Stimulated activated CD4-positive, alpha-beta T cell treated with anti-CD3 and anti-CD28 coated beads, Interleukin-12 subunit alpha, Interleukin-12 subunit beta, amount 100 ng/mL, for 48 hours (primary cell): ENCODE measurements at regions not wholly inside any gene's neighbourhood (a gene's known extent, or its start where the extent isn't known, plus 50 kb on each side); places are given as distances from the start of the nearest gene placed in this dataset.

ENCODE experiments used
- DNase-seq, 3 donors: peaks; one replicate each; pipeline ENCODE4 v3.0.0-alpha.2; 2020; ENCODE audit warnings: low read depth in 2 of 3, low spot score in 1 of 3

DNA sequence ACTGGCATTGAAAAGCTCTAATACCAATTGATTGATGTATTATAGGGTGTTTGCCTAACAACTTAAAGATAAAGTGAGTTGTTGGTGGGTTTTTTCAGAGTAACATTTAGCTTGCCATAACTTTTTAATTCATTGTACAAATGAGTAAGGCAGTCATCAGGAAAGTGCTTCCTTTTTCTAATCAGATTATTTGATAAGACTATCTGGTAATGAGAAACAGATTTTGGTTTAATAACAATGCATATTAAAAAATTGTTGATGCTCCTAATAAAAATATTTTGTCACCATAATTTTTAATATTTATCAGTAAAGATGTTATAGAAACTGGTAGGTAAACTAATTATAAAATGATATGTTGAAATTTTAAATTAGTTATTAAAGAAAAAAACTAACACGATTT lies 51.3 kb downstream of the BLTP1 start:
- no peak for DNase-seq

DNA sequence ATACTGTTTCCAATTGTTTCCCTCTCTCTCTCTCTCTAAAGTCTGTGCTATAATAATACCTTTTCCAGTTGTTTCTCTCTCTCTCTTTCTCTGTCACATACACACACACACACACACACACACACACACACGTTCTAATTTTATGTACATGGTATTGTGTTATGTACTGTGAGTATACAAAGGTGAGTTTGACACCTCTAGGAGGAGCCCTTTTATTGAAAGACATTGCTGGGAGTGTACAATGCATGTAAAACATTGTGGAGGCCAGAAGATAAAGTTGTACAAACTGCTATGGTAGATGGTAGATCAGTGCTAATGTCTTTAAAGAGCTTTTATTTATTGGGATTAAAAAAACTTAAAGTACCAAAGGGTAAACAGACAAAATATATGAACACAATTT lies 53.6 kb downstream of the BLTP1 start:
- DNase-seq = no peak

DNA sequence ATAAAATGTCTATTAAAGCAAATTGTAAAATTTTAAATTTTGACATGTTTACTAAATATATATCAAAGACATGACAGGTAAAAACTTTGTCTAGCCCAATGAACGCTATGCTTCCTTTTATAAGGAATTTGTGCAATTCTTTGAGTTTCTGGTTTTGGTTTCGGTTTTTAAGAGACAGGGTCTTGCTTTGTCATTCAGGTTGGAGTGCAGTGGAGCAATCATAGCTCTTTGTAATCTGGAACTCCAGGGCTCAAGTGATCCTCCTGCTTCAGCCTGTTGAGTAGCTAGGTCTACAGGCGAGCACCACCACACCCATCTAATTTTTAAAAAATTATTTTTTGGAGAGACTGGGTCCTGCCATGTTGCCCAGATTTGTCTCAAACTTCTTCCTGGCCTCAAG lies 60.7 kb downstream of the BLTP1 start:
- DNase-seq = no peak

DNA sequence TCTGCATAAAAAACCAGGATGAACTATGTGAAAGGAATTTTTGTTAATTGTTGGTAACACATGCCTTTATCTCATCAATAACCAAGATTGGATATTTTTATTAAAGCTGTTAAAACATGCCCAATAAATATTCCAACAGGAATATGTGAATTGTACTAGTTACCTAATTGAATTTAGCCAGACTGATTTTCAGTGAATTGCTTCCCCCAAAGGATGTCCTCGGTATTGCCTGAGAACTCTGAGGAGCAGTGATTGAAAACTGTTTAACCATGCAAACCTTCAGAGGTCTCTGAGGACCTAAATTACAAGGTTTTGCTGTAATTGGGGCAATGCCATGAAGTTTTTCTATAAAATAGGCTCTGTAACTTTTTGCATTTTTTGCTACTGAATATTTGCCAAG lies 66.6 kb downstream of the BLTP1 start:
- DNase-seq = no peak

DNA sequence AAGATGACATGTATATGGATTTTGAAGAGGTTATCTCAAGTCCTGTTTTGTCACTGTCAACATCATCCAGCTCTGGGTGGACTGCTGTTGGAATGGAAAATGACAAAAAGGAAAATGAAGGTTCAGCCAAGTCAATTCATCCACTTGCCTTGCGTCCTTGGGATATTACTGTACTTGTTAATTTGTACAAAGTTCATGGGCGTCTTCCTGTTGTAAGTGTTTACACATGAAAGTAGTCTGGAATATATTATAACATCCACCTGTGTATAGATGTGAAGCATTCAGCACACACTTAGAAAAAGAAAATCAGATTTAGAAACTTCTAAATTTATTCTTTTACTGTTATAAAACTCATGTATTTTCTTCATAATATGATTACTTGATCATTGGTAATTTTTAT lies 67.2 kb downstream of the BLTP1 start:
- no peak for DNase-seq

DNA sequence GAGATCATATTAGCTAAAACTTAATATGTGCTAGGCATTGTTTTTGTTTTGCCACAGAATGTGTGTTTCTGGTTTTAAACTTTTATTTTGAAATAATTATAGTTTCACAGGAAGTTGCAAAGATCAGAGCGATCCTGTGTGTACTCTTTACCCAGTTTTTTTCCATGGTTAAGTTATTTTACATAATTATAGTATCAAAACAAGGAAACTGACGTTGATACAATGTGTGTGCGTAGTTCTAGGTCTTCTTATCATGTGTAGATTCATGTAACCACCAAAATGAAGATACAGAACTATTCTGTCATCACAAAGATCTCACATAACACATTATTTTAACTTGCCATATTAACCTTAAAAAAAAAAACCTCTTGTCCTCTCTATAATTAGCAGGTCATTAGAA lies 69.2 kb downstream of the BLTP1 start:
- no peak for DNase-seq

DNA sequence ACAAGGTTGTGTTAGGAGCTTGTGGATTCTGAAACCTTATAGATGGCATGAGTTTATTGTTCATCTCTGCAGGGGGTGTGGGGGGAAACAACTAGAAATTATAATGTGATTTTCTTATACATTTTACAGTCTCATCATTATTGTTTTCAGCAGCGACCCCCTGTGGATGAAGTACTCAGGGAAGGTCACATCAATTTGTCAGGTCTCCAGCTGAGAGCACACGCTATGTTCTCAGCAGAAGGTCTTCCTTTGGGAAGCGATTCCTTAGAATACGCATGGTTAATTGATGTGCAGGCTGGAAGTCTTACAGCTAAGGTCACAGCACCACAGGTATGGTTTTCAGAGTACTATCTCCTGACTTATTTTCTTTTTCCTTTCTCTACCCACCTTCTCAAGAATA lies 72.2 kb downstream of the BLTP1 start:
- DNase-seq = peak in 1 of 3 donors; percentile 8

DNA sequence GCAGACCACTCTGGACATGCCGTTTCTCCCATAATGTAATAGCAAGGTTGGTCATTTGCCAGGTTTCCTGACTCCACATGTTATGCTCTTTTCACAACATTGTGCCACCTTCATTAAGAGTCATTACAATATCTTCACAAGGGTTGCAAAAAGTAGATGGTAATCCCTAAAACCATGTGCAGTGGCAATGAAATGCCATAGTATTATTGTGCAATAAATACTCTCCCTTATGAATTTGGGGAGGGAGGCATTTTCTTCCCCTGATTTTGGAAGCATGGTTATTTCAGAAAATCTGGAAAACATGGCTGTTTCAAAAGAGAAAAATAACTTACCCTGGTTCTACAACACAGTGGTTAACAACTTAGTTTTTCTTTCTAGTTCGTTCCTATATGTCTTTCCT lies 75.1 kb downstream of the BLTP1 start:
- DNase-seq = no peak

DNA sequence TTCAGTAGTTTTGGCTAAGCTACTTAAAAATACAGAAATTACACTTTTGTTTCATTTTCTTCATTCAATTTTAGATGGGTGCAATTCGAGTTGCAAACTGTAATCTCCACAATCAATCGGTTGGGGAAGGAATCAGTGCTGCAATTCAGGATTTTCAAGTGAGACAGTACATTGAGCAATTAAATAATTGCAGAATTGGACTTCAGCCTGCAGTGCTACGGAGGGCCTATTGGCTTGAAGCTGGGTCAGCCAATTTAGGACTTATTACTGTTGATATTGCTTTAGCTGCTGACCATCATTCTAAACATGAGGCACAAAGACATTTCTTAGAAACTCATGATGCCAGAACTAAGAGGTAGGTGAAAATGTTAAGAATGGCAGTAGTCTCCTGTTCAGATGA lies 77.7 kb downstream of the BLTP1 start:
- DNase-seq = no peak

DNA sequence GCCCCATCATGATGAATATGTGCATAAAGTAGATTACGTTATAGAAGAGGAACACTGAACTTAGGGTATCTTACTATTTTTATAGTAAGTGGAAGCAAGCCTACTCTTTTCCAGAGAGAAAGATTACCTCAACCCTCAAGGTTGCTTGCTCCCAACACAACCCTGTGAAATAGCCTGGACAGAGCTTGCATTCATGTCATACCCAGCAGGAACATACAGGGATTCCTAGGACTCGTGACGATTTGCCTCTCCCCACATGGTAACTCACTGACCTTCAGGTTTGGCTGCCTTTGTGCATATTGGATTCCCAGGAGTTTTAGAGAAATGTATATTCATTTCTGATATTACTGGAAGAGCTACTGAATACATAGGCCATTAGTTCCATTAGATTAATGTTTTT lies 80.5 kb downstream of the BLTP1 start:
- no peak for DNase-seq

DNA sequence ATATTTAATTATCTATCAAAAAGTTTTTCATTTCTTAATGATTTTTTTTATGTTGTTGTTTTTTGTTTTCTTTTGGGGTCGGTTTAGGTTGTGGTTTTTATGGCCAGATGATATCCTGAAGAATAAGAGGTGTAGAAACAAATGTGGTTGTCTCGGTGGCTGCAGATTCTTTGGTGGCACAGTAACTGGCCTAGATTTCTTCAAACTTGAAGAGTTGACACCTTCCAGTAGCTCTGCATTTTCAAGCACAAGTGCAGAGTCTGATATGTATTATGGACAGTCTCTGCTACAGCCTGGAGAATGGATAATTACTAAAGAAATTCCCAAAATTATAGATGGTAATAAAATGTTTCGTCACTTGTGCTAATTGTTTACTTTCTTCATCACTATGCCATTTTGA lies 82.6 kb downstream of the BLTP1 start:
- DNase-seq = no peak

DNA sequence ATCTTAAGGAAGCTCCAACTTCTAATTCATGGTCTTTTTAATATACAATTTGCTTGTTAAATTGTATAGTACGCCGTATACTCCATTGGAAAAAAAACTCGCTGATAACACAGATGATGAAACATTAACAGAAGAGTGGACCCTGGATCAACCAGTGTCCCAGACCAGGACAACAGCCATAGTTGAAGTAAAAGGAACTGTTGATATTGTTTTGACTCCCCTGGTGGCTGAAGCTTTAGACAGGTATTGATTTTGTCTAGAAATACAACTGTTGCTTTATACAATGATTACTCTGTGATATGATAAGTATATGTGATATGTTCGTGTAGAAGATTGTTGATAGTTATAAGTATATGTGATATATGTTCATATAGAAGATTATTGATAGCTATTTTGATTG lies 91.7 kb downstream of the BLTP1 start:
- no peak for DNase-seq

DNA sequence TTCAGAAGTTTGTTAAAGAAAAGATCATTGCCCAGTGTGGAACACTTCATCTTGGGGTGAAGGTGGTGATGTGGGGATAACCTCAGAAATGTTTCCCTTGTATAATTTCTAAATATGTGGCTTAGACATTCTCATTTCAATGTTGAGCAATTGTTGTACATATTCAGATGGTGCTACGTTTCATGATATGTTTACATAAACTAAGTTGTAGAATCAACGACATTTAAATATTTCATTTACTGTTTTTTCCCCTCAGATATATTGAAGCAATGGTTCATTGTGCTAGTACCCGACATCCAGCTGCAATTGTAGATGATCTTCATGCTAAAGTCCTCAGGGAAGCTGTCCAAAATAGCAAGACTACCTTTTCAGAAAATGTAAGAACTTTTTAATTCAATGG lies 92.6 kb downstream of the BLTP1 start:
- no peak for DNase-seq

DNA sequence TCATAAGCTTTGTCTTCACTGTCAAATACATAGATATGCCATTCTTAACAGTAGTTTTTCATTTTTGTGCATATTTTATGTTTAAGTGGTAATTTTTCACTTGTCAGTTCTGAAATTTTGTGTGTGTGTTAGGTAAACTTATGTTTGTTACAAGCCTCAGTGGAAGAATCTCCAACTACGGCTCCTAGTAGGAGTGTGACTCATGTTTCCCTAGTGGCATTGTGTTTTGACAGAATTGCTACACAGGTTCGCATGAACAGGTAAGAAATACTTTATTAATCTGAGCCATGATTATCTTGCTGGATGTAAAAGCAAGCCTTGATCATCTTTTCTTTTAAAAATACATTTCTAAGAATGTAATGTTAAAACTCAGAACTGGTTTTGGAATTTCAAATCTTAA lies 94.4 kb downstream of the BLTP1 start:
- no peak for DNase-seq

DNA sequence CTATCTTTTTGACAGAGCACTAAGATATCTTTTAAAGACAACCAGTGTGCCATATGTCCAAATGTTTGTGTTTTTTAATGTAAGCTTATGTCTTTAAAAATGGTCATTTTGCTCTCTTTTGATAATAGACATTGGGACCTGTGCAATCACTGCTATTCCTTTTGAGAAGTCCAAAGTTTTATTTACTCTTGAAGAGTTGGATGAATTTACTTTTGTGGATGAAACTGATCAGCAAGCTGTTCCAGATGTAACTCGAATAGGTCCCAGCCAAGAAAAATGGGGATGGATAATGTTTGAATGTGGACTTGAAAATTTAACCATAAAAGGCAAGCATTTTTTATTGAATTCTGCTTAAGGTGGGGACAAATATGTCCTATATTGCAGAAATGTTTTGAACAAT lies 97.2 kb downstream of the BLTP1 start:
- DNase-seq = no peak

DNA sequence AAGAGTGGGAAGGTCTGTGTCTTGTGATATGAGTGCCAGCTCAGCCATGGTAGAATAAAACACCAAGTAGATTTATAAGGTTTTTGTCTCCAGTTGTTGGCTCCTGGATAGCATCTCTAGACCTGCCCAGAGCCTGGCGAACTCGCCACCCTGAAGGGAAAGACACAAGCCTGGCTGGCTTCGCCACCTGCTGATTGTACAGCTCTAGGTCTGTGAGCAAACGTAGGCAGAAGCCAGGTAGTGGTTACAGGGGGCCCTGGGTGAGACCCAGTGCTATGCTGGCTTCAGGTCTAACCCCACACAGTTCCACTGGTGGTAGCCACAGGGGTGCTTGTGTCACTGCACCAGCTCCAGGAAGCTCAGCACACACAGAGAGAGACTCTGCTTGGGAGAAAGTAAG lies 100.5 kb downstream of the BLTP1 start:
- DNase-seq = no peak

DNA sequence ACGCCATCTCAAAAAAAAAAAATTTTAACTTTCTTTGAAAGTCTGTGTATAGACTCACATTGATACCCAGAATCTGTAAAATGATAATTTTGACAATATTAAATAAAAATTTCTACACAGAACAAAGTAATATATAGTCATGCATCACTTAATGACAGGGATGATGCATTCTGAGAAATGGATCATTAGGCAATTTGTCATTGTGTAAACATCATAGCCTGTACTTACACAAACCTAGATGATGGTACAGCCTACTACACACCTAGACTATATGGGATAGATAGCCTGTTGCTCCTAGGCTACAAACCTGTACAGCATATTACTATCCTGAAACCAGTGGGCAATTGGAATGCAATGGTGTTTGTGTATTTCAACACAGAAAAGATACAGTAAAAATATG lies 107.7 kb downstream of the BLTP1 start:
- no peak for DNase-seq

DNA sequence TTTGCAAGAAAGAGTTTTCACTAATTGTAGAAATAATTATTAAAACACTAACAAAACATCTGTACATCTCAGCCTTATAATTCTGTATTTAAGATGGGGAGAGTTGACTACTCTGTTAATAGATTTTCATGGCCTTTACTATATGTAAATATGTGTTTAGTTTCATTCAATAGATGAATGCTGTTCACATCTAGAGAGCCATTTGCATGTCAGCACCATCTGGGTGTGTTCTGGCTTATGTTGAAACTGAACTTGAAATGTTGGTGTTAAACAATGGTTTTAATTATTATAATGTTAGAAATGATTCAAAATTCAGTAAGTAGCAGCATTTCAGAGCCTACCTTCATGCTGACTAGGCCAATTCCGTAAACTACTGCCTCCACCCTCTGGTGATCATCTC lies 102.5 kb upstream of the ADAD1 start:
- no peak for DNase-seq

DNA sequence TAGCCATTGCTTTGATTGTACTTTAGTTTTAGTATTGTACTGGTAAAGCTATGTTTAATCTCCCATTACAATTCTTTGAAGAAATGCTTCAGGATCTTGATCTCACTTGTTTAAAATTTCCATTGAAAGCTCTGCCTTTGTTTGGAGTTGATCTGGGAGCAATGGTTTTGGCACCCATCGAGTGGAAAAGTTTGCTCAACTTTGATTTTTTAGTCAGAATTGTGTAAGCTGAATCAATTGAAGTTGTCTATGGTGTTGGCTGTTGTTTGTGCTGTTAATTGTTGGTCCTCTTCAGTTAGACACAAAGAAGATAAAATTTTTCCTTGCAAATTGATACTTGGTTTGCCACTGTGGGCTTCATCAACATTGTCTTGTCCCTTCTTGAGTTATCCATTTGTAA lies 99.8 kb upstream of the ADAD1 start:
- DNase-seq = no peak

DNA sequence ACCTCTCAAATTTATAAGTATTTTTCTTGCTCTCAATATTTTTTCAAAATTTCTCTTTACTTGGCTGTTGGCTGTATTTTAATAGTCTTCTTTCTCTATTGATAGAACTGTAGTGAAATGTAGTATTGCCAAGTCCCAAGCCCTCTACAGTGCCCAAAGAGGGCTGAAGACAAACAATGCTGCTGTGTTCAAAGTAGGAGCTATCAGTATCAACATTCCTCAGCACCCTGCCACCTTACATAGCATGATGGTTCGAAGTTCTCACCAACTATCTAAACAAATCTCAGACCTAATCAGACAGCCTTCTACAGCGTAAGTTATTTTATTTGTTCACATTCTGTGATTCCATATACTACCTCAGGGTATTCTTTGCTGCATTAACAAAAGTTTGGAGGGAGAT lies 99.1 kb upstream of the ADAD1 start:
- DNase-seq = no peak

DNA sequence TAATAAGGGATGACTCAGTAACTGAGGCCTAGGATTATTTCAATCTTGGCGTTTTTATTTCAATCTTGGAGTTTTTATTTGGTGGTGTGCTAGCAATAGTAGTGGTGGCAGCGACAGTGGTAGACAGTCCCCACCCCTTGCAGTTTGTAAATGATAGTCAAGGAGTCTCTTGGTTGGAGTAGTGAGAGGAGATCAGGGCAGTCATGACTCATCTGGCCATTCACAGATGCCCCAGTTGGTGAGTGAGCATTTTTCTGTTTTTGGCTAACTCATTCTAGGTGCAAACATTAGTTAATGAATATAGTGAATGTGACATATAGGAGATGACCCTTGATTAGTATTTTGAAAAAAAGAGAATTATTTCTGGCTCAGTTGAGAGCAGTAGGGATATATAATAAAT lies 93.5 kb upstream of the ADAD1 start:
- no peak for DNase-seq

DNA sequence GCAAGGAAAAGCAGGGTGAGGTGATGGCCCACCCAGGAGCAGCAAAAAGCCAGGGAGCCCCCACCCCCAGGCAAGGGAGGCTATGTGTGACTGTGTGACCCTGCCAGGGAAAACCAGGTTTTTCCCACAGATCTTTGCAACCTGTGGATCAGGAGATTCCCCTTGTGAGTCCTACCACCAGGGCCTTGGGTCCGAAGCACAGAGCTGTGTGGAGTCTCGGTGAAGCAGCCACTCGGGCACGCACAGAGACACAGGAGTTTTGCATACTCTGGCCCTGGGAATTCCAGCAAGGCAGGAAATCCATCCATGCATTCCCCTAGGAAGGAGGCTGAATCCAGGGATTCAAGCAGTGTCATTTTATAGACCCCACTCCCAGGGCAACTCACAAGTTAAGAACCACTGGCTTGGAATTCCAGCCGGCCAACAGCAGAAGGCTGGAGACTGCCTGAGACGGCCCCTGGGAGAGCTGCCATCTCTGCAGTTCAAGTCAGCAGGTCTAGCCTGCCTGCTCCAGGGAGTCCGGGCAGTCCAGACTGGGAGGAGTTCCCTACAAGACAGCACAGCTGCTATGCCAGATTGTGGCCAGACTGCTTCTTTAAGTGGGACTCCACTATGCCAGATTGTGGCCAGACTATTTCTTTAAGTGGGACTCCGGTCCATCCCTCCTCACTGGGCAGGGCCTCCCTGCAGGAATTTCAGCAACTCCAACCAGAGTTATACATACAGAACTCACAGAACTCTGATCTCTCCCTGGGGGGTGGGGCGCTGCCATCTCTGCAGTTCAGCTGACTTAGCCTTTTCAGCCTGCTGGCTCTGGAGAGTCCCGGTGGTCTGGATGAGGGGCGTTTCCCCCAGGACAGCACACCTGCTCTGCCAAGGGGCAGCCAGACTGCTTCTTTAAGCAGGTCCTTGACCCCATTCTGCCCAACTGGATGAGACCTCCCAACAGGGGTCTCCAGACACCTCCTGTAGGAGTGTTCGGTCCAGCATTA lies 85.1 kb upstream of the ADAD1 start:
- no peak for DNase-seq

DNA sequence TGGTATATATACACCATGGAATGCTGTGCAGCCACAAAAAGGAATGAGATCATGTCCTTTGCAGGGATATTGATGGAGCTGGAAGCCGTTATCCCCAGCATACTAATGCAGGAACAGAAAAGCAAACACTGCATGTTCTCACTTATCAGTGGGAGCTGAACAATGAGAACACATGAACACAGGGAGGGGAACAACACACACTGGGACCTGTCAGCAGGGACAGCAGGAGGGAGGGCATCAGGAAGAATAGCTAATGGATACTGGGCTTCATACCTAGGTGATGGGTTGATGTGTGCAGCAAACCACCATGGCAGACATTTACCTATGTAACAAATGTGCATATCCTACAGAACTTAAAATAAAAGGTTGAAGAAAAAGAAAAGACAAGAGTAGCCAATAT lies 81.1 kb upstream of the ADAD1 start:
- no peak for DNase-seq
